DMS79 treated with DMSO at 0.1 percent for 48 hours (cell line): ENCODE measurements at regions not wholly inside any gene's neighbourhood (a gene's known extent, or its start where the extent isn't known, plus 50 kb on each side); places are given as distances from the start of the nearest gene placed in this dataset.

Experiments used
- DNase-seq: peaks from one replicate; lab custom pipeline; 2025; lab: John Stamatoyannopoulos, UW

DNA sequence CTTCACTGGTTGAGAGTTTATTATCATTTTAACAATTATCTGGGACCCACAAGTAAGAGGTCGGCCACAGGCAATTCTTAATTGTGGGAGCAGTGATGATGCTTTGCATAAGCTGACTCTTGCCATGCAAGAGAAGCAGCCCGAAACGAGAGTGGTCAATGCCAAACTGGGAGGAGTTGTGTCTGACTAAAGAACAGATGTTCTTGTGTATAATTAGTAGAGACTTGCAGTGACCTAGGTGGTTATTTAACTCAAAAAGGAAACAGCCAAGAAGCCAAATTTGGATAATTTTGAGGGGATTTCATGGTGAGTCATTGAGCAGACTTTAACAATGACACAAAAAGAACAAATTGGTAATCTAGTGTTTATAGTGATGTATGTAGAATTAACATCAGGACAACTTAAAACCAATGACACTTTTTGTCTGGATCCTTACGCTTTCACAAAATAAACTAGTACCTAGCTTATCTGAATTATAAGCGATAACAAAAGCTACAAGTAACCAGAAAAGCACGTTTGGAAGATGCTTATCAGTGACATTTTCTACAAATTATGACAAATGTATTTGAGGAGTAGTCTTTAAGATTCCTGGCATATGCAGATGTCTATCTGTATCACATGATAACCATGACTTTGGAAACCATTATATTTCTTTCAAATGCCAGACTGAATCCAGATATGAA, 184.7 kb upstream of the DLGAP1 start:
- DNase-seq = no peak

DNA sequence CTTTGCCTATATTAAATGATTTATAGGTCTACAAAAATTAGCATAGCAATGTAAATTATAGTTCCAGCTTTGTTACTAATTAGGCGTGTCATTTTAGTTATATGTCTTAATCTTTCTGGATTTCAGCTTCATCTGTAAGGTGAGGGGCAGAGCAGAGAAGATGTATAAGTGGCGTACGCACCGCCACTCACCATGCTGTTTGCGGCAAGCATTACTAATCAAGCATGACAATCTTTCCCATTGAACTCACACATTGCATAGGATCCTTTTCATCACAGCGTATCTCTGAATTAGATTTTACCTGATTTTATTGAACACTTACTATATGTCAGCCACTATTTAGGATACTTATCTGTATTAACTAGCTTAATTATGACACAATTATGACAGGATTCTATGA, 183.6 kb upstream of the DLGAP1 start:
- no peak for DNase-seq

DNA sequence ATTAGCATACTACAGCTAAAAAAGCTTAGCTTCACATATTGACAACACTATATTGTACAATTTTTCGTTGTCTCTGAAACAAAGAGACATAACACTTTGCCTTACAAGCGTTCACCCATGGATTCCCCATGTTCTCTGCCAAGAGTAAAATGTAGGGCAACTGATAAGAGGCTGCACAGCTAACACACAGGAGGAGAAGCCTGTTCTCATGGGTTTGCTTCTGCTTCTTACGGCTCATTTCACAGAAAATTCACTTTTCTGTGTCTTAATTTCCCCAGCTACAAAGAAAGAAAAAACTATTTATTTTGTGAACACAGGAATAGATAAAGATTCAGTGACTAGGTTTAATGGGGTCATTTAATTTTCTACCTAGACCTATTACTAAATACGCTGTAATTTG, 182.8 kb upstream of the DLGAP1 start:
- DNase-seq = no peak

DNA sequence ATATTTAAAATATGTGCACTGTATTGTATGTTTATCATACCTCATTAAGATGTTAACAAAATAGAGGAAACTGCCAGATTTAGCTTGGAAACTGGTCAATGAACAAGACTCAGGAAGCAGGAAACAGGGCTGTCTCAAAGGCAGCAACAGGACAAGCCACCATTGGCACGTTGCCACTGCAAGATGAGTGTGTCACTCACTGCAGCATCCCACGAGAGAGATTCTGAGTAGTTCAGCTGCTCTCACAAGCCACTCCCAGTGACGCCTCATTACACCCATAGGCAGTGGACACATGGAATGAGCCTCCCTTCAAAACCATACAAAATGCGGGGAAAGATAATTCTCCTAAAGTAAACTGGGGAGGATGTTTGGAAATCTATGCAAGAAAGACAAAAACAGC, 181.9 kb upstream of the DLGAP1 start:
- no peak for DNase-seq

DNA sequence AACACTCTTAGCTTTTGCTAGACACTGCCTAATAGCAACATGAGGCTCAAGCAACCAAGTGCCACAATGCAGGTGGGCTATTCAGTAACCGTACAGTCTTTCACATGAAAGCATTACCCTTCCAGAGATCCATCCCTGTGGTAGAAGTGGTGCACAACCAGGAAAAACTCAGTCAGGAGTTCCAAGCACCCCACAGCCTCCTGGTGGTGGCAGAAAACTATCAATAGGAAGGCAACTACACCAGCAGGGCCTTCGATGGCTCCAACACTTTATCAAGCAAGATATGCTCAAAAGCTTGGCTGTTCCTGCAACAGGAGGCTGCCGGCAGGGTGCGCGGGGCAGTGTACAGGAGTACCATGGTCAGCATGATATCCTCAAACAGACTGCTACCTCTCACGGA, 176.1 kb upstream of the DLGAP1 start:
- DNase-seq = no peak

DNA sequence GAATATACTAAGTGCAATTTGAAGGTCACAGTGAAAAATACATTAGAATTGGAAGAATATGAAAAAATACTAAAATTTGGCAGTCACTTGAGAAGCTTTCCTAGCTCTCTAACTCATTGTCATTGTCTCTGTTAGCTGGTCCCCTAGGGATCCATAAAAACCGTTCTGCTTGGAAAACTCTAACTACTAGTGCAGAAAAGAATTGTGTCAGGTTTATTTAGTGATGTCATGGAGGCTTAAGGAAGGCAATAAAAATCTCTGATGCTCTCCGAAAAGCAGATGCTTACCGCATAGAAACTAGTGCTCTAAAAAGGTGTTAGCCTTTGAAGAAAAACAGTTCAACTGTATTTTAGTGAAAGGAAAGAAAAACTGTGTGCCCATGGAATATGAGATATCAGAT, 150.1 kb upstream of the DLGAP1 start:
- DNase-seq = peak; percentile 52

DNA sequence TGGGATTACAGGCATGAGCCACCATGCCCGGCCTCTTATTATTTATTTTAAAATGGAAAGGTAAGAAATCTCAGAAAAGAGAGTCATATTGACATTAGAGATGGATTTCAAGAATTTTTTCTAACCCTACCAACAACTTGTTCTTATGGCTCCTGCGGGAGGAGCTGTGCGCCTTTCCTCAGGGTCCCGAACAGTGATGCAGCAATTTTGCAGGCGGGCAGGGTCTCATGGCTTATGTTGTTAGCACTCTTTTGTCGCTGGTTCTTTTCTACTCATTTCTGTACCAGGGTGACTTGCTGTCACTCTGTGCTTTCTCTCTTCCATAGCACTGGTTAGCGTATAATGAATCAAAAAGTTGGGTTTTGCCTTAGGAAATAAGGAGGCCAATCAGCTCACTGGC, 148.8 kb upstream of the DLGAP1 start:
- no peak for DNase-seq

DNA sequence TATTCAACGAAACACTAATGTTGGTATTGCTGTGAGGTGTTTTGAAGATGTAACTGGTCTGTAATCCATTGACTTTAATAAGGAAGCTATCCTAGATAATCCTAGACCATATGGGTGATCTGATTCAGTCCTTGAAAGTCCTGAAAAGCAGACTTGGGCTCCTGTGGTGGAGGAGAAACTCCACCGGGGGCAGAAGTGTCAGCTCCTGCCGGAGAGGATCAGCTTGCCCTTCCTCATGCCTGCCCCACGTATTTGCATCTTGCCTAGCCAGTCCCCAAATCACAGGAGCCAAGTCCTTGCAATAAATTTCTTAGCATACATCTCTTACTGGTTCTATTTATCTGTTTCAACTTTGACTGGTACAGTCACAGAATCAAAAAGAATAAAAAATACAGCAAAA, 144.2 kb upstream of the DLGAP1 start:
- no peak for DNase-seq

DNA sequence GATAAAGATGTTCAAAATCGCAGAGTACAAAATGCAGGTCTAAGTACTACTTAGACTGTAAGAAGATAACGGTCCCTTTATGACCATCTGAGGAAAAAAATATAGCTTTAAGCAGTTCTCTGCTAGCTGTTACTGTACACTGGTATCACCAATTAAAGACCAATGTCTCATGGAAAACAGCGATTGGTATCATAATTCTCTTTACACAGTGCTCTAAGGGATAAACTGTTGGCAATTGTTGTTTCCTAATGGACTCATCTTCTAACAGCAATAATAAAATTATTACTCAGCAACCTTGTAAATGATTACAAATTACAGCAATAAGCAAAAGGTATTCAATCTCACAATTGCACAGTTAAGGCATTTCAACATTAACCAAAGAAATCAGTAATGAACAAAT, 142.2 kb upstream of the DLGAP1 start:
- no peak for DNase-seq

DNA sequence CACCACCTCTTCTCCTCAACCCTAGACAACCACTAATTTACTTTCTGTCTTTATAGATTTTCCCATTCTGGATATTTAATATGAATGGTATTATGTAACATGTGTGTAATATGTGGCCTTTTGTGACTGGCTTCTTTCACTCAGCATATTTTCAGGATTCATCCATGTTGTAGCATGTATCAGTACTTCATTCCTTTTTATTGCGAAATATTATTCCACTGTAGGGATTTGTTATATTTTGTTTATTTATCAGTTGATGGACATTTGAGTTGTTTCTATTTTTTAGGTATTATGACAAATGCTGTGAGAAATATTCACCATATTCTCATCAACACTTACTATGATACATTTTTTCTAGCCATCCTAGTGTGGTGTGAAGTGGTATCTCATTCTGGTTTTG, 138.8 kb upstream of the DLGAP1 start:
- DNase-seq = no peak

DNA sequence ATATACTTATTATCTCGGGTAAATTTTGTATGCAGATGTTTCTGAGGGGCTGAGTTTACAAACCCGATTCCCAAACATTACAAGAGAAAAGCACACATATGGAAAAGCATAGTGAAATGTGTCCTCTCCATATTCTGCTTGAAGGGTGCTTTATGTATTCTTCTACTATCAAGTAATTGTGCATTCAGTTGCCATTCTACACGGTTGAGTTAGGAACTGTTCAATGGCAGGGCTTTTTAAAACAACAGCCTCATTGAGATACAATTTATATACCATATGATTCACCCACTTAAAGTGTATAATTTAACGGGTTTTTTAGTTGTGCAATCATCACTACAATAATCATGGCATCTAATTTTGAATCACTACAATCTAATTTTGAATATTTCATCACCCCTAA, 138.4 kb upstream of the DLGAP1 start:
- DNase-seq = no peak

DNA sequence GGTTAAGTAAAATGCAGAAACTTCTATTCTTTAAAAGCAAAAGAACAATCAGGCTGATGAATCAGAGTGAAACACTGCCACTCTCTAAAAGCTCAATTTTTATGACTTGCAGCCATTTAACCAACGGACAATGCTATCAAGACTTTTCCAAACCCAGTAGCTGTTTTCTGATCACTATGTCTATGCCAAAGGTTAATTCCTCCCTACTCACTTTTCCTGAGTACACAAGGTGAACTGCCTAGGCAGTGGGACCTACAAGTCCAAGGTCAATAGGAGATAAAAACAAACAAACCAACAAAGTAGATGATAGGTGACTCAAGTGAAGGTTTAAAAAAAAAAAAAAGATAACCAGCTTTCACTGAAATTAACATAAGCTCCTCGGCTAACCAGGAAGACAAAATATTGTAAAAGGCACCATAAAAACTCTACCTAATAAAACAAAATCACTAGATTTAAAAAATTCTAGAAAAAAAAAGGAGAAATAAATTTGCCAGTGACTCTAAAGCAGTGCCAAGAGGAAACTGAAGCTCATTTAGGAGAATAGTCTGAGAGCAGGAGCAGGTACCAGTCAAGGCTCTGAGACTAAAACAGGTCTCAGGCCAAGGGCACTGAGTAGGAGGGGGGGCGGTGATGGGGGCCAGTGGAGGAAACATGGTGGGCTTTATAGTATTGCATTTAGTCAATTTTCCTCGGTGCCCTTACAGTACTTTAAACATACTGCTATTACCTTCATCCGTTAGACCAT, 134.1 kb upstream of the DLGAP1 start:
- no peak for DNase-seq

DNA sequence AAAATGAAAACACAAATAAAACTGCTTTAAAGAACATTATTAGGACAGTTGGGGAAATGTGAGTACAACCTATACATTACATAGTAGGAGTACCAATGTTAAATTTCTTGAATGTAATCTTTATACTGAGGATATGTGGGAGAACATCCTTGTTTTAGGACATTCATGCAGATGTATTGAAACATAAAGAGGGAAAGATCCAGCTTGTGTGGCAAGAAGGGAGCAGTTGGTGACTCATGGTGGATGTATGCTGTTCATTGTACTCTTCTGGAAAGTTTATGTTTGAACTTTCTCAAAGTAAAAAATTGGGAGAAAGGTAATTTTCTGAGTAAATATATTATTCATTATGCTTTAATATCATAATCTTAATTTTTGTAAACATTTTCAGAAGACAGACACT, 132.1 kb upstream of the DLGAP1 start:
- no peak for DNase-seq

DNA sequence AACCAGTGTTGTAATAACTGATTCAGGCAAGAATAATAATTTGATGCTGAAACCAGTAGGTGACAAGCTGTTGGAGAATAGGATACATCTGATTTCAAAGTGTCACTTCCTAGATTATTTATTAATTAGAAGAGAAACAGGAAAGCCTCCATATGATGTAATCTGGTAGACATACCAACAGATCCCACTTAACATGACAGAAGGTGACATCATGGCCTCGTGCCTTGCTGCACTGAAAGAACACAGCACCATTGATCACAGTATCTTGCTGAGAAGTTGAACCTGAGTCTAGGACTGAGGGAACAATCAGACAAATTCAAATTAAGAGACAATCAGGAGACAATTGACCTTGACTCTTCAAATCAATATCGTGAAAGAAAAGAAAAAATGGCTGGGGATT, 131.6 kb upstream of the DLGAP1 start:
- DNase-seq = no peak

DNA sequence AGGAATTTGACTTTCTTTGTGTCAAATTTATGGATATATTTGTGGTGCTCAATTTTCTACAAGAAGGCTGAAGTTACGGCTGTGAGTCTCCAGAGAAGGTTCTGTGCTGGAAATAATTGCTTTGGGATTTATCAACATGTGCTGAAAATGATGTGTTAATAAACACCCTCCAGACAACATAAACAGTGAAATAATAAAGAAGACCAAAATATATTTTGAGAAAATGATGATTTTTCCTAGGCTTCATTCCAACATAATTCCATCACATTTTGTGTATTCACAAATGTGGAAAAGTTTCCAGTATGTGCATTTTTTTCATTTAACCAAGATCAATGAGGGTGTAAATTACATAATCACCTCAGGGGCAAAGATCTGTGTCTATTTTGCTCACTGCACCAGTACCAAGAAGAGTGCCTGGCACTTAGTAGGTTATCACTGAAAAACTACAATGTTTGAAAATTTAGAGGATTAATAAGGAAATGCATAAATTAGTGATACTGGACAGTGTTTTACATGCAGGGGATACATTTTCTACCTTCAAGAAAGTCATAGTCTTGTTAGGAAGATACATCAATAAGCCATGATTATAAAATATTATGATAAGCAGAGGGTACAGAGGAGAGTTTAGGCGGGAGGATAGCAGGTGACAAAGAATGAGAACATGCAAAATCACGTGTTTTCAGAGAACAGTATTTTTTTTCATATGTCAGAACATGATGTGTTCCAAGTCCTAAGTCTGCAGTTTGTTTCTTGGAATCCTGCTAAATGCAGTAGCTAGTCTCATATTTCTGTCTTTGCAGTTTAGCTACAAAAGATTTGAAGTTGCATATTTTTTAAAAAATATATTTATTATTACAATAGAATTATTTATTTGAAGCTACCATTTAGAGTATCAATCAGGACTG, 127.6 kb upstream of the DLGAP1 start:
- DNase-seq = no peak

DNA sequence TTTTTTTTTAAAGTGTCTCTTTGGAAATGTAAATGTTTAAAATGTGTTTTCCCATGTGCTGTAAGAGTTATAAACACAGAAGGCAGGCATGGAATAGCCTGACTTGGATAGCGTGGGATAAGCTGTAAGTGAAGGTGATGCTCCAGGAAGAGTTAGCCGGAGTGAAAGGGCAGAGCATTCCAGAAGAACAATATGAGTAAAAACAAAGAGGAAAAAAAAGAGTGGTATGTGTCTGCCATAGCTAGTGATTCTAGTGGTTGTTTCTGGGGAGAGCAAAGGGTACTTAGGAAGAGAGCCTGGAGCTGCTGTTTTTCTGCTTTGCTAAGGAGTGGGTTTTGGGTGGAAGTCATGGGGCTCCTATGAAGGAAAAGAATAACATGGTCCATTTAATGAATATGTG, 126.9 kb upstream of the DLGAP1 start:
- no peak for DNase-seq

DNA sequence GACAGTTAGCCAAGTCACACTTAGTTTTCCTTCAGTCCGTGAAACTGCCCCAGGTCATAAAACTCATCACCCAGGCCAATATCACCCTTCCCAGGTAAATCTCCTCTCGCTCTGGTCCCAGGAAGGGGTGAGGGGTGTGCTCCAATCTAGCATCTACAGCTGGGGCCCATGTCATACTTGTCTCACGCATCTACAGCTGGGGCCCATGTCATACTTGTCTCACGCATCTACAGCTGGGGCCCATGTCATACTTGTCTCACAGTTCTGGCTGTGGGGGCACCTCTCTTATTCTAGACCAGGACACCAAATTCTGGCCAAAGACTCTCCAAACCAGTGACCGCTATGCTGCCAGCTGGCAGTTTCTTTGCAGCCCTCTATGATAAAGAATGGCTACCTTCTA, 123.3 kb upstream of the DLGAP1 start:
- DNase-seq = no peak

DNA sequence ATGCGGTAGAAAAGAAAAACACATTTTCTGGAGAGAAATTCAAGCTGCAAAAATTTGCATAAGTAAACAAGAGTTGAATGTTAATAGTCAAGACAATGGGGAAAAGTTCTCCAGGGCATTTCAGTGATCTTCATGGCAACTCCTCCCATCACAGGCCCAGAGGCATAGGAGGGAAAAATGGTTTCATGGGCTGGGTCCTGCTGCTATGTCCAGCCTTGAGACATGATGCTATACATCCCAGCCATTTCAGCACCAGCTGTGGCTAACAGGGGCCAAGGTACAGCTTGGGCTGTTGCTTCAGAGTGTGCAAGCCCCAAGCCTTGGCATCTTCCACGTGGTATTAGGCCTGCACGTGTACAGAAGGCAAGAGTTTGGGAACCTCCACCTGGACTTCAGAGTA, 118.6 kb upstream of the DLGAP1 start:
- no peak for DNase-seq

DNA sequence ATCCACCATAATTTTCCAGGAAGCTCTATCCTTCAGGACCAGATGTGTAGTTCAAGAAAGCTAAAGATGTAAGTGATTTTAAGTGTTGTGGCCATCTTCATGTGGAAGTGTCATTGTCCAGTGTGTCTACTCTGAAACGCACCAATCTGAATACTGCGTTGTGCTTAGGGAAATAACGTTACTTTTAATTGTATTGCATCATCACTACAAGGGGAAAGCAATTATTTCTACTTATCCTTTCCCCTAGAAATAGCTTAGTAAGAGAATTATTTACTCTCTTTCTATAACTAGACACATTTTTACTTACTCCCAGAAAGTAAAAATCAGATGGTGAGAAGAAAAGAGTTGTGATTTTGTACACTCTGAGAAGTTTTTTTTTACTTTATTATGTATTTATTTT, 102.4 kb upstream of the DLGAP1 start:
- no peak for DNase-seq

DNA sequence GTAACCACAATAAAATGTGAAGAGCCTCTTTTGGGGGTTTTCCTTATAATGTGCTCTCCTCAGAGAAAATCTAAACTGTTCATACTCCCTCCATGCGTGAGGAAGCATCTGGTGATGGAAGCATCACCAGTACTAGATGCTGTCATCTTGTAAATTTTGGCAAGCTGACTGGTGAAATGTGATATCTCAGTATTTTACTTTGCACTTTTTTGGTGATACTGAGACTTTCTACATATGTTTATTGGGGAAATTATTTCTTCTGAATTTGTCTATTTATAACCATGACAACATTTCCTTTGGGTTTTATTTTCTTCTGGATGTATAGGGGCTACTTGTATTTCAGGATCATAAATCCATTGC, 95.9 kb upstream of the DLGAP1 start:
- DNase-seq = no peak

DNA sequence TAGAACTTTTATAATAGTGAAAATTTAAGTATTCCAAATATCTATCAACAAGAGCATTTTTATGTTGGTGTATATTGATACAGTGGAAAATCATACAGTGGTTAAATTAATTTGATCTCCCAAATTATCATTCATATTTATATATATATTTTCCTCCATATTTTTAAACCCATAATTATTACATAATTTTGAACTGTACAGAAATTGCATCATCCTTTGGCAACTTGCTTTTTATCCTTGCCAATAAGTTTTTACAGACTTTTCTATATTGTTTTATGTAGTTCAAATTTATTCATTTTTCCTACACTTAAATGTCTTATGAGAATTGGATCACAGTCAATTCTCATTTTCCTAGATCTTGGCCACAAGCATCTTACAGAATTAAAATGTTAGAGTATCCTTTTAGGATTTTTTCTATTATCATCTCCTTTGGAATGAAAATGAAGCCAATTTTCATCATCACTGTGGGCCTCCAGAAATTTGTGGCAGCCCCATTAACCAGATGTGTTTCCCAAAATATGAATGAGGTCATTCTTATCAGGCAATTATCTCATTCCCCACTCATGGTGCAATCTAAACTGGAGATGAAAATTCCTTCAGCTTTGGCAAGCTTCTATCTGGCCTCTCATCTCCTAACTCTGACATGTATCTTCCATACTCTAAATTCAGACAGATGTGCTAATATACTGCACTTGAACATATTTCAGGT, 94.2 kb upstream of the DLGAP1 start:
- no peak for DNase-seq

DNA sequence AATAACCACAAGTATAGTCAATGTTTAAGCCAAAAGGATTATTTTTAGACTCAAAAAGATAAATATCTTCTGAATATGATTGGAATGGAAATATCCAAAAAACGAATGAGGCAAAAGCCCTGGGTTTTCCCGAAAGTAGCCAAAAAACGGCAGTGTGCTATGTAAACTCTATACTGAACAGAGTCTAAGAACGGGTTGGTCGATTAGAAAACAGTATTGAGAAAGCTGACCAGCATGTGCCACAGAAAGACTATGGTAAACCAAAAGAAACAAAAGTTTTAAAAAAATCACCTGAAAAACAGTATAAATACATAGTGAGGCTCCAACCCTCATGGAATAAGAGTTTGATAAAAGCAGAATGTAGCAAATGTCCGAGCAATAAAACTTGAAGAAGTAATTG, 92.0 kb upstream of the DLGAP1 start:
- no peak for DNase-seq
